Stimulated activated CD8-positive, alpha-beta memory T cell treated with anti-CD3 and anti-CD28 coated beads, Interleukin-15, amount 100 ng/mL, for 1 hour (primary cell): ENCODE measurements at regions not wholly inside any gene's neighbourhood (a gene's known extent, or its start where the extent isn't known, plus 50 kb on each side); places are given as distances from the start of the nearest gene placed in this dataset.
"Not testable (repeated sequence)": the region's sequence is repeated elsewhere in the genome, so short reads cannot be mapped to it uniquely, and the experiment has no call there.

Source experiments
- DNase-seq: peaks from one replicate; pipeline ENCODE4 v3.0.0-alpha.2; 2020; ENCODE audit warnings: low read depth

DNA sequence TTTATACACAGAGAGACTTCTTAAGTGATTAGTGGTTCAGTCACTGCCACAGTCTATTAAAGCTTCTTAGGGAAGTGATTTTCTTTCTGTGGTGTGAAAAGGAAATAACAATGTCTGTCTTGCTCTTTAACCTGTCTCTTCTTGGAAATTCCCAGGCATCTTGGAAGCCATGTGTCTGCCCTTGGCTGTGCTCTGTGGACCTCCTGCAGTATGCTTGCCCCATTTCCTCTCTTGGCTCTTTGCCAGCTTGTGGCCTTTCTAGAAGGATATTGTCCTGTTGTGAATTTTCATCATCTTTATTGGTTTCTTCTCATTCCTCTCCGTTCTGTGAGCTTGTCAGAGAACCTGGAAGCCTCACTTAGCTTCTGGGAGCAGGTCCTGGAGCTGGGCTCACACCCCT lies 338.4 kb upstream of the C2CD4B start:
- DNase-seq: no peak

DNA sequence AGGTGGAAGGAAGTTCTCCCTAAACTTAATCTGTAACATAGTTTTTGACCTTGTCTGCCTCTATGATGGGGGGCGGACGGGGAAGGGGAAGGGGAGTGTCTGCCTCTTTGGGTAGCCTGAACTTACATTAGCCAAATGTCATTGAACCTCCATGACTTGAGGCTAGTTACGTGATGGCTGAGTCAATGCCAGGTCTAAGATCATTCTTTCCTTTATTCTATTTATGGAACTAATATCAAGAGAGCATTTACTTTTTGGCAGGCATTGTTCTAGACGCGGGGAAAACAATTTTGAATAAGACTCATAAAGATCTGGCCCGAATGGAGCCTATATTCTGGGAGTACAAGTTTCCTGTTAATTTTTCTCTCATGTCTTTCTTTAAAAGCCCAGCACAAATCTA lies 340.7 kb upstream of the C2CD4B start:
- DNase-seq: no peak

DNA sequence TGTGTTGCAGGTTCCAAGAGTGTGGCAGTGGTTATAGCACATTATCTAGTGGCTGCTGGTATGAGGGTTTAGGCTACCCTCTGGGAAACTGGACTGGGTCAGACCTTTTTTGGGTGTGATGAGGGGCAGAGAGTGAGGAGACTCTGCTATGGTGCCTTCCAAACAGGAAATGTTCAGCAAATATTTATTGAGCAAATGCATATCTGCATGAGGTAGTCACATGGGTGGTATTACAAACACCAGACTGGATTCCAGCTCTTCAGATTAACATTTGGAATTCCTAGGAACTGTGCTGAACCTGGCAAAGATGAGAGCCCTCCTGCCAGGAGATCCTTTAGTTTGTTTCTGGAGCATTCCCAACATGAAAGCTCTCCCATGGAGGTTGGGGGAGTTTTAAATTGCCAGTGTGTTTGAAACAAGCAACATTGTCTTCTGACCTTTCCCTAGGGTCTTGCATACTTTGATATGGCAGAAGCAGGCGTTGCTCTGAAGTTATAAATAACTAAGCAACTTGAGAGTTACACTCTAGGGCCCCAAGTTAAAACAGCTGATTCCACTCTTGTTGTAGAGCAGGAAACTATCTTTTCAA lies 341.2 kb upstream of the C2CD4B start:
- no peak for DNase-seq

DNA sequence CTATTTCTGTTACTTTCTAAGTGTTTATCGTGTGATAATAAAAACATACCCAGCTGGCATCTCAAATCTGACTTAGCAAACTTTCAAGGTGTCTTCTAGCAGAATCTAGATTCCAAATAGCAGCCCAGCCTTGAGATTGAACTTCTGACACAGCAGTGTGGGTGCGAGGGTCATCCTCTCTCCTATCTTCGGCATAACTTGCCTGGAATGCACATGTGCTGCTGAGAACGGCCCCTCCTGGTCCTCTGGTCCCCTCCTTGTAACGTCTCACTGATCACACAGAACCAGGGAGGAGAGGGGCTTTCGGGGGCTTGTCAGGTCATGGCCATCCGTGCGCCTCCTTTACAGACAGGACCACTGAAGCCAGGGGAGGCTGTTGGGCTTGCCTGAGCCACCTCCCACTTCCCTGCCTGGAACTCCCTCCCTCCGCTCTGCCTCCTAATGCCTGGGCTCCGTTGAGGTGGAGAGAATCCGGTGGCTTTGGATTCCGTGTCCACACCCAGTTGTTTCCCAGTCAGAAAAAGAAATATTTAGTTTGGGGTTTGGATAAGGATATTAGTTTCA lies 344.4 kb upstream of the C2CD4B start:
- DNase-seq: no peak

DNA sequence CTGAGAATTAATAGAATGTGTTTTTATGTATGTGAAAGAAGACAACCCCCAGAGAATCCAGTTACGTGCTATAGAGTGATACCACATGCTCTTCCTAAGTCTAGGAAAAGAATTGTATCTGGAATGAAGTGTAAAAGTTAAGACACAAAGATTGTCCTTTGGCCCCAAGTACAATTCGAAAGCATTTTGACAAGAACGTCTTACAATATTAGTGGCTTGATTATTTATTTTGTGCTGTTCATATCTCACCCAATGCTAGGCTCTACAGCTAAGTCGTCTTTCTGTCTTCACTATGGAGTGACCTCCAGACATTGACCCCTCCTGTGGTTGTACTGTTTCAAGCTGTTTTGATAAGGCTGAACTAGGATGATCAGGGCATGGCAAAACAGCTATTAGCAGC lies 345.7 kb upstream of the C2CD4B start:
- DNase-seq: no peak

DNA sequence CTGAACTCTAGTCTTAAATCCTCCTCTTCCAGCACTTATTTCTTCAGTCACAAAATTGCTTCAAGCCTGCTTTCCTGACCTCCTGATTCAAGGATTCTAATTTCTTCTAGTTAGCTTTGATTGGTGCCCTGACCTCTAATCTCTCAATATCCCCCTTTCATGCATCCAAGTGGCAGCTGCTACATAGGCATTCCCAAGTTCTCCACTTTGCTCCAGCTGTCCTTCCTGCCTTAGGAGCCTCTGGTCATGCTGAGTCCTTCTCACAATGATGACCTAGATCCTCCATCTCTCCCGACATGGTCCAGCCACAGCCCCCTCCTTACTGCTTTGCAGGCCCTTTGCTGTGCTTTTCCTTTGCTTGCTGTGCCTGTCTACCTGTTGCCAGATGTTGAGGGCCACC lies 347.8 kb upstream of the C2CD4B start:
- DNase-seq: no peak

DNA sequence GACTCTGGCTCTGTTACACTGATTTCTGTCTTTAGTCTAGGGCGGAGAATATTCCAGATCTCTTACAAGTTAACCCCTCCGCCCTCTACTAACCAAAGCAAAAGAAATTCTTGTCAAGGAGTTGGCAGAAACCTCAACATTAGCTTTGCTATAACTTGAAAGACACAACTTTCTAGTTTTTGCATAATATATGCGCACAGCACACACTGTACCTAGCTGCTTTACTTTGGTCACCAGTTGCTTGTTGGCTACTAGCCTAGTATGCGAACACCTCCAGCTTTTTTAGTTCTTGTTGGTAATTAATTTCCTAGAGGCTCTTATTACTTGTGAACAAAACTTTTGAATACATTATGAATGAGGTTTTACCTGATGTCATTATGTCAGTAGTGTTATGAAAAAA lies 348.8 kb upstream of the C2CD4B start:
- no peak for DNase-seq

DNA sequence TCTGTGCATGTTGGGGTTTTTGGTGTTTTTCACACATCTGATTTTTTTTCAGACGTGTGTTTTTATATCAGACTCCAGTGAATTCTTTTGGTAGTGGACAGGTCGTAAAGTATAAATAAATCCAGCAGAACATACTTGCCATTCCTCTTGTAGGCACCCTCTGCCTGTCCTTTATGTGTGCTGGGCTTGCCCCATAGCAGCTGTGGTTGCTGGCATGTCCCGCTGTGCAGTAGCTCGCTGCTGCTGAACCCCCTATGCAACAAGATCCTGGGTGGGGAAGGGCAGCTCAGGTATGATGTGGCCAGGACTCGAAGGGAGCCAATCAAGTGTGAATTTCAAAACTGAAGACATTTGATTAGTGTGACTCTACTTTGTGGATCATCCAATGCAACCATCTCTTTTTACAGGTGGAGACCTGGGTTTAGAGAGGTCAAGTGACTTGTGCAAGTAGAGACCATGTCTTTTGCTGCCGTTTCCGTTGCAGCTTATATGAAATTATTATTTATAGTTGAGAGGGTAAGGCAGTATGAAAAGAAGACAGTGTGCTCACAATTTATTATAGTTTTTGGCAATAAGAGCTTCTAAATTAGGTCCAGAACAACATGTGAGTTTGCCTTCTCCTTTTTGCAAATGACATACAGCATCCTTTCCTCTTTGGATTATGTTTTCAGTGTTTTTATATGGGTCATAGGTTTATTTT lies 350.8 kb upstream of the C2CD4B start:
- no peak for DNase-seq

DNA sequence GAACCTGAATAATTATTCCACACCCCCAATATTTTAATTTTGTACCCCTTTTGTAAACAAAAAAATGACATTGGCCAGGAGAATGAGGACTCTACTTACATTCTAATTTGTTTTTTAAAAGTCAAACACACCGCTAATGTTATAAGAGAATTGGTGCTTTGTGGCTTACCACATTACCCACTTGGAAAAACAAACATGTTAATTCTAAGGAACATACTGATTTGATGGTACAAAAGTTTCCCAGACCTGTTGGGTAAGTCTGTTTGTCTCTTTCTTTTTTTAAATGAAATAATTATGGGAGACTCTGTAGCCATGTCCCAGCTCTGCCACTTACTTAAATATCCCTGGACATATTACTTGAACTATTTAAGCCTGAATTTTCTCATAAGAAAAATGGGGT lies 352.5 kb upstream of the C2CD4B start:
- DNase-seq: no peak

DNA sequence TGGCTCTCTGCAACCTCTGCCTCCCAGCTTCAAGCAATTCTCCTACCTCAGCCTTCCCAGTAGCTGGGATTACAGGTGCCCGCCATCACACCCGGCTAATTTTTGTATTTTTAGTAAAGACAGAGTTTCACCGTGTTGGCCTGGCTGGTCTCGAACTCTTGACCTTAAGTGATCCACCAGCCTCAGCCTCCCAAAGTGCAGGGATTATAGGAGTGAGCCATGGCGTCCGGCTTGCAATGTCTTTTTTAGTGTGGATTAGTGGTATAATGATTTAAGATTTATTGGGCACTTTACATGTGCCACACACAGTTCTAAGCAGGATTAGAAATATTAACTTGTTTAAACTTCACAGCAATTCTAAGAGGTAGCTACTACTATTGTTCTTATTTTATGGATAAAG lies 353.6 kb upstream of the C2CD4B start:
- not testable (repeated sequence) for DNase-seq

DNA sequence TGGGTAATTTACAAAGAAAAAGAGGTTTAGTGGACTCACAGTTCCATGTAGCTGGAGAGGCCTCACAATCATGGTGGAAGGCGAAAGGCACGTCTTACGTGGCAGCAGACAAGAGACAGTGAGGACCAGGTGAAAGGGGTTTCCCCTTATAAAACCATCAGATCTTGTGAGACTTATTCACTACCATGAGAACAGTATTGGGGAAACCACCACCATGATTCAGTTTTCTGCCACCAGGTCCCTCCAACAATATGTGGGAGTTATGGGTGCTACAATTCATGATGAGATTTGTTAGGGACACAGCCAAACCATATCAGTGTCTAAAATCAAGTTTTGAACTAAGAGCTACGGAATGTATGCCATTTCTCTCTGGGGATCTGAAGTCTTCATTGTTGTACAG lies 354.8 kb upstream of the C2CD4B start:
- no peak for DNase-seq

DNA sequence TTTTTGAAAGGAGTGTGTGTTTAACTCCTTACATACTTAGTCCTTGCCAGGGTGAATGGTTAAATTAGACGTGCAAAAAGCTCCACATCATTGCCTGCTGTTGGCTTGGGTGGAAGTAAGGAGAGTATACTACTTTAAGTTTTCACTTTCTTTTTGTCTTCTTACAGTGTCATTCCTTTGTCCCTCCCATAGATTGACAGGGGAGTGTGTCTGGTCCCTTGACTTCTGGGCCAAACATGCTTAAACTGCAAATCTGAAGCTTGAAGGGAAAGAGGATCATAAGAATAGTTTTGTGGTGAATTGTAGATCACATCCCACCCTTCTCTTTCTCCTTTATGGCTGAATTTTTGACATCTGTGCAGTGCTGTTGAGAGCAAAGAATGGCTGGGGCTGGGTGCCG lies 355.8 kb upstream of the C2CD4B start:
- no peak for DNase-seq

DNA sequence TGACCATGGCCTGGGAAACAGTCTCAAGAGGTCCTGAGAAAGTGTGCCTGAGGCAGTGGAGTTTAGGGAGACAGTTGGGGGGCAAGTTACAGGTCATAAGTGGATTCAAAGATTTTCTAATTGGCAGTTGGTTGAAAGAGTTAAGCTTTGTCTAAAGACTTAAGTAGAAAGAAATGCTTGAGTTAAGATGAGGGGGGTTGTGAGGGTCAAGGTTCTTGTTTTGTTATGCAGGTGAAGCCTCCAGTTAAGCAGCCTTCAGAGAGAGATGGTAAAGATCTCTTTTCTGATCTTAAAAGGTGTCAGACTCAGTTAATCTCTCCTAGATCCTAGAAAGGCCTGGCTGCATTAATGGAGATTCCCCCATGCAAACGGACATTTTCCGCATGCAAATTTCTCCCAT lies 356.3 kb upstream of the C2CD4B start:
- no peak for DNase-seq

DNA sequence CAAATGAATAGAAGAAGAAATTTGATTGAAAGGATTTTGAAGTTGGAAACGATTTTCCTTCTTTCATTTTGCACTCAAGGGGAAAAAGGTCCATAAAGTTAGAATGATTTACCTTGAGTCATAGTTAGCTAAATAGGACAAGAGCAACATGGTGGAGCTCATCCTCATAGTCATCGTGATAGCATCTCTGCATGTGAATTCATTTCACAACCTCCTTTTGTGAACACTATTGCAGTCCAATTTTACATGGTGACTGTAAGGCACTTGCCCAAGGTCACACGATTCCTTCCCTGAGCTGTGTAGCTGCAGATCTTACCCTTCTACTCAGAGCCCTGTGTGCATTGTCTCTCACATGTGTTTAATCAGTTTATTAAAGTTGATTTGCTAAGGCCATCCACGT lies 359.8 kb upstream of the C2CD4B start:
- no peak for DNase-seq

DNA sequence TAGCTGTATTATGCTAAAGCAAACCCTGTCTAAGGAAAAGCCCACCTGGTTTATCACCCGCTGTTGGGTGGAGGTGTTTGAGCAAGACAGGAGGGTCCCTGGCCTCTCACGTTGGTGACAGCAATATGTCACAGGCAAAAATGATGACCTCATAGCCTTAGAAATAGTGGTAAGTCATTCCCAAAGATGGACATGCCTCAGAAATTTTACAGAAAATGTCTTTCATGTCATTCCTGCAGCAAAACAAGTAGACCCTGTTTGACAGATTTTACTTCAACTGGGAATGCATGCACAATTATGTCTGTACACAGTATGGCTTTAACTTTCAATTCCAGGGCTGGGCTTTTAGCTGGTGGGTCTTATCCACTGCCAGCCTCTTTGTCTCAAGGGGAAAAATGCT lies 362.3 kb upstream of the C2CD4B start:
- no peak for DNase-seq

DNA sequence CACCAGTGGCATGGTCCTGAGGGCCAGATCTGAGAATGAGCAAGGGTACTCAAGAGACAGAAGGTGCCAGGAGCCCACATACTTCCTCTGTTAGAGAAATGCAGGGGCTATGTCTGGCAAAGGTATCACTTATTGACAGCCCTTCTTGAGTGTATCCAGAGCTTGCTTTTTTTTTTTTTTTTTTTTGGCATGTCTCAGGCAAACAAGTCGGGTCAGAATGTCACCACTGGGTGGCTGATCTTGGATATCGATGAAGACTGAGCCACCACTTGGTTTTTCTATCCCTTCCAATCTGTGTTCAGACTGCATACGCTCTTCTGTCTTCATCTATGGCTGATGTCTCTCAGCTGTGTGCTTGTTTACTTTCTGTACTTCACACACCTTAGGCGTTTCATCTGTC lies 363.4 kb upstream of the C2CD4B start:
- DNase-seq: no peak

DNA sequence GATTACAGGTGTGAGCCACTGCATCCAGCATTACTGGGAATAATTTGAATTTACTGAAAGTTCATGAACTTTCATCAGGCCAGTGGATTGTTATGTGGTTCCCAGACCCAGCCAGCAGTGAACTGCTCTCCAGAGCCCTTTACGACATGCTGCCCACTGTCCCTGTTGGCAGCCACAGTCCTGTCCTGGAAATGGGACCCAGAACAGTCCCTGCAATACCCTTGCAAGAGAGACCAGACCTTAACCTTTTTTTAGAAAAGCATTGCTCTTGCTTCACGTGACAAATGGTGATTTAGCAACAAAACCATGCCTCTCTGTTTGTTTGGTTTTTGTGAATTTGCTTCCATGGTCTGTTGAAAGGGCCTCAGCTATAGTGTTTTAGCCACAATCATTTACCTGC lies 367.3 kb upstream of the C2CD4B start:
- DNase-seq: no peak

DNA sequence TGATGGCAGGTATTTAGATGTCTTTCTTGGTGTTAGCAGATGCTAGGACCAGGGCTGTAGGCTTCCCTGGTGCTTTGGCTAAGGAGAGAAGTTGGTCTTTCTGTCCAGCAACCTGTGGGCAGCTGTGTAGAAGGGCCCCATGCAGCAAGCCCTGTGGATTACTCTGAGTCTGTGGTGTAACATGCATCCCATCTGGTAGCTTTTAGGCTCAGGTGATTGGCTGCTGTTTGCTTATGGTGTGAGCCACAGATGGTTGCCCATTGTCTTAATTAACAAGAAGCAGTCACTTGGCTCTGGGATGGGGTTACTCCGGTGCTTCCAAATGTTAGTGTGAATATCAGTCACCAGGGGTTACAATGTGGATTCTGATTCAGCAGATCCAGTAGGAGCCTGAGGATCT lies 368.6 kb upstream of the C2CD4B start:
- DNase-seq: no peak

DNA sequence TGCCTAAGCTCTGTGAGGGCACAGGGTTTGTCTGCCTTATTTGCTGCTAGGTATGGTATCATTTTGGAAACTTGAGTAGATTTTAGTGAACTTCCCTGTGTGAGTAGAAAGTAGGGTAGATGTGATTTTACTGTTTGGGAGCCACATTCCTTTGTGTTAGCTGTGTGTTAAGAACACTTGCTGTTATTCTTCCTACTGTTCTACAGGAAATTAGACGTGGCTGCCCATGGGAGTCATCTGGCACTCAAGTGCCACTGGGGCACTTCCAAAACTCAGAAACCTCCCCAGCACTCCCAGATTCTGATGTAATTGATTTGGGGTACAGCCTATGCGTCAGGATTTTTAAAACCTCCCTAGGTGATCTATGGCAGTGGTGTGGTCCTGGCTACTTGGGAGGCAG lies 369.9 kb upstream of the C2CD4B start:
- no peak for DNase-seq

DNA sequence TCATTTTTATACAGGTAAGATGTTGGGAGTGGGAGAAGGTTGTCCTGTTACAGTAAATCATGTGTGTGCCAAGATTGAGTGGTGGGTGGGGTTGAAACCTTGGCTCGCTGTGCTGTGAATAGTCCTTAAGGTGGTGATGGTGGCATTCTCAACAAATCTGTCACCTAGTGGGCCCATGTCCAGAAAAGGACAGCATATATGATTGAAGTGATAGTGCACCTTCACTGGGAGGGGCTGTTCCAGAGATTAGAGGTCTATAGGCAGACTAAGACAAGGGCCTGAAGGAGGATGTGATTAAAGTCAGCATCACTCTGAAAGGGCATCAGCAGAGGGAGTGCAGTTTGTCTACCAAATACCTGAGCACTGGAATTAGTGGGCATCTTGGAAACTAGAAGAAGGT lies 374.2 kb upstream of the C2CD4B start:
- no peak for DNase-seq

DNA sequence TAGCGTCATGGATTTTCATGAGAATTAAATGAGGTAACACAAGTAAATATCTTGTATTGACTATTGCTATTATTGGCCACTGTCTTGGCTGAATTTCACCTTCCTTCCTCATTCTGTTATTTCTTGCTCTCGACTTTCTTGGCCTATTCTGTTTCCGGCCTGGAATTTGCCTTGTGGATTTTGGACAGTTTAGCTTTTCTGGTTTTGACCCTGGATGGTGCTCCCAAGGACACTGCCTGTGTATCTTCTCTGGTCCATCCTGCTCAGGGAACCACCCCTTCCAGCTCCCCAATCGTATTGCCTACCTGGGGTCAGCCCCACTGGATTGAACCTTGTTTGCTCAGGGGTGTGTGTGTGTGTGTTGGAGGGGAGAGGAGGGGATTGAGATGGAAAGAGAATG lies 376.2 kb upstream of the C2CD4B start:
- no peak for DNase-seq

DNA sequence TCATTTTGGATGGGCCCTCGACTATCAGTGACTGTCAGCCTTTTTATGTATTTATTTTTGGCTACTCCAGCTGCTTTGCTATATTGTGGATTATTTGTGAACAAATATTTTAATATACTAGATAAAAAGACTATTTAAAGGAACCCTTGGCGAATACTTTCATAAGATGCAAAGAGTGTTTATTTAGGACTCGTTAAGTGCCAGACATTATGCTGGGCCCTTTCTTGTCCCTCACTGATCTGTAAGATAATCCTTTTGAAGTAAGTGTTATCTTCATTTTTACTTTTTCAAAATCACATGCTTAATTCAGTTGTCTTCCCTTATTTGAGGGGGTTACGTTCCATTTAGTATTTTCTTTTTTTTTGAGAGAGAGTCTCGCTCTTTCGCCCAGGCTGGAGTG lies 376.8 kb upstream of the C2CD4B start:
- no peak for DNase-seq

DNA sequence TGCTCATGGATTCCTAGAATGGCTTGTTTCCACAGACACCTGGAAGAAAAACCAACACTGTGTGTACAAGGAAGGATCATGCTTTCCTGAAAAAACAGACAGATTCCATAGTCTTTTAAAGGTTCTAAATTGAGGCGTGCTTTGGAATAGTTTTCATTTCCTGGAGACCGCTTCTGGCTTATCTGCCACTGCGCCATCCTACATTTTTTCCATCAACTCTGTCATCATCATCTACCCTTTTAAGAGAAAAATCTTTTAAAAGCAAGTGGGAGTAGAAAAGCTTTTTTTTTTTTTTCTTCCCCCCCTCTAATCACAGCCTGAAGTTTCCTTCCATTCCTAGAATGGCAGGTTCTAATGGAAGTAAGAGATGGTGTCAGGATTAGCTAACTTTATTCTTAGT lies 379.4 kb upstream of the C2CD4B start:
- DNase-seq: no peak
